Vagina (tissue), 2 donors: ENCODE measurements at regions not wholly inside any gene's neighbourhood (a gene's known extent, or its start where the extent isn't known, plus 50 kb on each side); places are given as distances from the start of the nearest gene placed in this dataset.
"Not testable (repeated sequence)": the region's sequence is repeated elsewhere in the genome, so short reads cannot be mapped to it uniquely, and the experiment has no call there.

Experiments used
- DNase-seq, 2 donors: peaks; one replicate each; pipeline ENCODE4 v3.0.0-alpha.2; 2017; ENCODE audit errors: extremely low spot score in 2 of 2
- H3K27ac ChIP-seq: fragments of 200-600 bp; sonication (generic); one replicate; pipeline ENCODE4 v1.5.1; 2019
- H3K27me3 ChIP-seq: fragments of 200-600 bp; sonication (generic); one replicate; pipeline ENCODE4 v1.5.1; 2019
- H3K36me3 ChIP-seq, 2 donors: fragments of 200-600 bp; sonication (generic); one replicate each; pipeline ENCODE4 v1.5.1; 2017 to 2019
- H3K4me1 ChIP-seq: fragments of 200-600 bp; sonication (generic); one replicate; pipeline ENCODE4 v1.5.1; 2019
- H3K4me3 ChIP-seq, 2 donors: fragments of 200-600 bp; sonication (generic); 1 replicate in 1 of 2; 2 replicates in 1 of 2; pipeline ENCODE4 v1.5.1; 2016 to 2019
- H3K9me3 ChIP-seq: fragments of 200-600 bp; sonication (generic); one replicate; pipeline ENCODE4 v1.5.1; 2019
- CTCF ChIP-seq, 3 experiments: fragments of 450-650 bp in 2 of 3; fragments of 200-600 bp in 1 of 3; sonication (generic) in 1 of 3; IDR thresholded peaks; one replicate each; pipeline ENCODE4 v1.5.1; 2017 to 2019; ENCODE audit warnings: antibody characterized with exemption in 3 of 3, mild to moderate bottlenecking in 2 of 3, moderate library complexity in 2 of 3
- POLR2A ChIP-seq, 2 donors: fragments of 450-650 bp; IDR thresholded peaks; one replicate each; pipeline ENCODE4 v1.6.1; 2017; ENCODE audit warnings: antibody characterized with exemption in 2 of 2, mild to moderate bottlenecking in 2 of 2, moderate library complexity in 2 of 2
- POLR2AphosphoS5 ChIP-seq, 2 donors: sonication (generic); formaldehyde crosslinking; IDR thresholded peaks; one replicate each; pipeline ENCODE4 v1.9.0; 2017; ENCODE audit warnings: antibody characterized with exemption in 2 of 2, mild to moderate bottlenecking in 2 of 2, low read depth in 1 of 2; ENCODE audit not compliant: insufficient read depth in 1 of 2
- intact Hi-C: fragments of 100-400 bp; cut with DNase I; formaldehyde crosslinking; loops from one replicate; pipeline ENCODE4 v1.15.1; 2023

GRCh38 chrX:40224658-40225057 lies 126.9 kb upstream of the BCOR start:
- Histone ChIP-seq H3K27me3 (no peaks in the 10 kb centered on the region), H3K9me3 (no peaks in the 10 kb centered on the region), H3K4me3 (no peak overlapping the region), H3K4me1 (no peaks in the 10 kb centered on the region), H3K36me3 (no peaks in the 10 kb centered on the region), H3K27ac (no peak overlapping the region)
- TF ChIP-seq POLR2AphosphoS5 (IDR thresholded peaks at IDR 0.05; ENCODE audit: insufficient read depth in 1 of 2, low read depth in 1 of 2) (no peak), CTCF (IDR thresholded peaks at IDR 0.05) (no peak), POLR2A (IDR thresholded peaks at IDR 0.05) (no peak)
- intact Hi-C loops, result no loop called here
- DNase-seq, result no peak

GRCh38 chrX:40222612-40223011 lies 124.9 kb upstream of the BCOR start:
- H3K27ac ChIP-seq, DNase-seq, H3K36me3 ChIP-seq, H3K9me3 ChIP-seq, H3K4me3 ChIP-seq, H3K27me3 ChIP-seq, intact Hi-C loops, H3K4me1 ChIP-seq: not testable (repeated sequence)

GRCh38 chrX:40213092-40213491 lies 115.3 kb upstream of the BCOR start:
- H3K9me3 ChIP-seq, result no peaks in the 10 kb centered on the region
- intact Hi-C loops, result no loop called here

GRCh38 chrX:40209951-40210617 lies 112.3 kb upstream of the BCOR start:
- Histone ChIP-seq H3K4me1 (no peaks in the 10 kb centered on the region), H3K27ac (no peak overlapping the region), H3K36me3 (no peaks in the 10 kb centered on the region), H3K4me3 (no peak overlapping the region), H3K9me3 (no peaks in the 10 kb centered on the region), H3K27me3 (no peaks in the 10 kb centered on the region)
- DNase-seq, result no peak
- TF ChIP-seq CTCF (IDR thresholded peaks at IDR 0.05) (no peak), POLR2AphosphoS5 (IDR thresholded peaks at IDR 0.05; ENCODE audit: insufficient read depth in 1 of 2, low read depth in 1 of 2) (no peak), POLR2A (IDR thresholded peaks at IDR 0.05) (no peak)
- intact Hi-C loops, result no loop called here

More at GRCh38 chrX:40213092-40213491, 115.3 kb upstream of the BCOR start:
- Histone ChIP-seq H3K27ac (no peak overlapping the region), H3K4me3 (no peak overlapping the region), H3K27me3 (no peaks in the 10 kb centered on the region), H3K4me1 (no peaks in the 10 kb centered on the region), H3K36me3 (no peaks in the 10 kb centered on the region)
- no peak for DNase-seq
- TF ChIP-seq POLR2AphosphoS5 (IDR thresholded peaks at IDR 0.05; ENCODE audit: insufficient read depth in 1 of 2, low read depth in 1 of 2), result no peak
- TF ChIP-seq CTCF (IDR thresholded peaks at IDR 0.05), result no peak

- H3K9me3 ChIP-seq, result no peaks in the 10 kb centered on the region
- H3K36me3 ChIP-seq, result no peaks in the 10 kb centered on the region
- no peak overlapping the region for H3K4me3 ChIP-seq
- H3K27me3 ChIP-seq, result no peaks in the 10 kb centered on the region
- no peak for TF ChIP-seq CTCF (IDR thresholded peaks at IDR 0.05)
- no peak for TF ChIP-seq POLR2AphosphoS5 (IDR thresholded peaks at IDR 0.05; ENCODE audit: insufficient read depth in 1 of 2, low read depth in 1 of 2)
- TF ChIP-seq POLR2A (IDR thresholded peaks at IDR 0.05), result no peak
- intact Hi-C loops, result no loop called here
- H3K27ac ChIP-seq, result no peak overlapping the region
- no peaks in the 10 kb centered on the region for H3K4me1 ChIP-seq
- no peak for DNase-seq
Observed at GRCh38 chrX:40207626-40208025, 109.9 kb upstream of the BCOR start.
